Right lobe of liver (tissue), 6 donors: ENCODE measurements at regions not wholly inside any gene's neighbourhood (a gene's known extent, or its start where the extent isn't known, plus 50 kb on each side); places are given as distances from the start of the nearest gene placed in this dataset.
A peak's percentile ranks its signal among the peaks of the same experiment; 100 is the strongest.

ENCODE experiments used
- ATAC-seq, 4 donors: fragments of 200-7000 bp; cut with Tn5 transposase; one replicate each; pipeline ENCODE4 v1.9.1; 2020; ENCODE audit warnings: mild to moderate bottlenecking in 4 of 4, moderate library complexity in 4 of 4
- DNase-seq, 3 donors: peaks; one replicate each; pipeline ENCODE4 v3.0.0-alpha.2; 2020
- H3K27ac ChIP-seq, 3 donors: fragments of 200-600 bp; one replicate each; pipeline ENCODE4 v1.8.0; 2022
- H3K27me3 ChIP-seq, 2 donors: fragments of 200-600 bp; one replicate each; pipeline ENCODE4 v1.8.0; 2022
- H3K36me3 ChIP-seq, 4 donors: fragments of 200-600 bp; sonication (generic) in 1 of 4; one replicate each; pipeline versions ENCODE4 v1.5.1 to v1.8.0; 2017 to 2022; ENCODE audit warnings: control low read depth in 1 of 4
- H3K4me1 ChIP-seq, 4 donors: fragments of 200-600 bp; sonication (generic) in 1 of 4; one replicate each; pipeline versions ENCODE4 v1.5.1 to v1.8.0; 2017 to 2022; ENCODE audit warnings: control low read depth in 1 of 4
- H3K4me3 ChIP-seq, 3 donors: fragments of 200-600 bp; one replicate each; pipeline ENCODE4 v1.8.0; 2022
- H3K9me3 ChIP-seq, 4 donors: fragments of 200-600 bp; sonication (generic) in 1 of 4; one replicate each; pipeline versions ENCODE4 v1.5.1 to v1.8.0; 2017 to 2022; ENCODE audit warnings: control low read depth in 1 of 4
- CTCF ChIP-seq, 4 donors: fragments of 200-600 bp in 3 of 4; fragments of 450-650 bp in 1 of 4; IDR thresholded peaks; one replicate each; pipeline versions ENCODE4 v1.5.1 to v1.8.0; 2016 to 2022; ENCODE audit warnings: antibody characterized with exemption in 4 of 4, mild to moderate bottlenecking in 2 of 4
- POLR2A ChIP-seq: fragments of 450-650 bp; IDR thresholded peaks from one replicate; pipeline ENCODE4 v1.6.1; 2017; ENCODE audit warnings: antibody characterized with exemption, mild to moderate bottlenecking
- WGBS: methylation state at CpG from one replicate; pipeline ENCODE4 v1.1.6; 2018; ENCODE audit warnings: low coverage, low lambda C conversion rate; ENCODE audit not compliant: insufficient coverage; ENCODE audit errors: missing lambda C conversion rate; 5-methylcytosine and 5-hydroxymethylcytosine counted together
- intact Hi-C, 2 donors: fragments of 100-400 bp; cut with DNase I; formaldehyde crosslinking; loops; one replicate each; pipeline versions ENCODE4 v1.11.2 to v1.14.1; 2022
- donor health status: DM: no; HTN: yes; CAD: no.
- donor health status: DM: no; HTN: no; CAD: no.
- donor health status: DM: no; HTN: no; CAD: no.
- donor health status: DM: no; HTN: yes; CAD: no.
- donor health status: DM: no; HTN: yes; CAD: no.

- Histone ChIP-seq H3K27me3 (no peaks in the 10 kb centered on the region), H3K27ac (no peak overlapping the region), H3K4me3 (no peak overlapping the region), H3K4me1 (no peaks in the 10 kb centered on the region), H3K9me3 (no peaks in the 10 kb centered on the region), H3K36me3 (no peaks in the 10 kb centered on the region)
- no peak for ATAC-seq
- no peak for DNase-seq
- WGBS, result 77% methylated on average over 19 of the region's 43 CpGs
- TF ChIP-seq POLR2A (no peak), CTCF (IDR thresholded peaks at IDR 0.05) (no peak)
- intact Hi-C loops, result no loop called here
Measured at GRCh38 chr18:78914249-78914935, 65.2 kb upstream of the SALL3 start.

GRCh38 chr18:78915446-78916008 is 64.1 kb upstream of the SALL3 start:
- WGBS, result 77% methylated on average over 2 of the region's 16 CpGs
- H3K36me3 ChIP-seq, result no peaks in the 10 kb centered on the region
- no peak overlapping the region for H3K4me3 ChIP-seq
- TF ChIP-seq CTCF (IDR thresholded peaks at IDR 0.05) (no peak), POLR2A (no peak)
- no peak for DNase-seq
- no peaks in the 10 kb centered on the region for H3K4me1 ChIP-seq
- no peak overlapping the region for H3K27ac ChIP-seq
- H3K27me3 ChIP-seq, result no peaks in the 10 kb centered on the region
- intact Hi-C loops, result no loop called here
- no peaks in the 10 kb centered on the region for H3K9me3 ChIP-seq
- ATAC-seq, result no peak

GRCh38 chr18:78918707-78919106 is 60.9 kb upstream of the SALL3 start:
- H3K4me1 ChIP-seq, result no peaks in the 10 kb centered on the region
- H3K27ac ChIP-seq, result no peak overlapping the region
- no peaks in the 10 kb centered on the region for H3K27me3 ChIP-seq
- 53% methylated on average over 5 of the region's 8 CpGs for WGBS
- no peaks in the 10 kb centered on the region for H3K9me3 ChIP-seq
- TF ChIP-seq POLR2A (no peak), CTCF (IDR thresholded peaks at IDR 0.05) (no peak)
- intact Hi-C loops, result no loop called here
- H3K36me3 ChIP-seq, result no peaks in the 10 kb centered on the region
- peak in 1 of 3 donors; percentile 28 for DNase-seq
- H3K4me3 ChIP-seq, result no peak overlapping the region
- no peak for ATAC-seq

GRCh38 chr18:78919956-78920355 is 59.7 kb upstream of the SALL3 start:
- Histone ChIP-seq H3K4me1 (no peaks in the 10 kb centered on the region), H3K27me3 (no peaks in the 10 kb centered on the region), H3K27ac (no peak overlapping the region), H3K36me3 (no peaks in the 10 kb centered on the region), H3K4me3 (no peak overlapping the region), H3K9me3 (no peaks in the 10 kb centered on the region)
- DNase-seq (no peak), ATAC-seq (no peak)
- 48% methylated on average over 3 of the region's 5 CpGs for WGBS
- TF ChIP-seq CTCF (IDR thresholded peaks at IDR 0.05) (no peak), POLR2A (no peak)
- intact Hi-C loops, result no loop called here
